ENCODE measurements at regions not wholly inside any gene's neighbourhood (a gene's known extent, or its start where the extent isn't known, plus 50 kb on each side); places are given as distances from the start of the nearest gene placed in this dataset.

DNA sequence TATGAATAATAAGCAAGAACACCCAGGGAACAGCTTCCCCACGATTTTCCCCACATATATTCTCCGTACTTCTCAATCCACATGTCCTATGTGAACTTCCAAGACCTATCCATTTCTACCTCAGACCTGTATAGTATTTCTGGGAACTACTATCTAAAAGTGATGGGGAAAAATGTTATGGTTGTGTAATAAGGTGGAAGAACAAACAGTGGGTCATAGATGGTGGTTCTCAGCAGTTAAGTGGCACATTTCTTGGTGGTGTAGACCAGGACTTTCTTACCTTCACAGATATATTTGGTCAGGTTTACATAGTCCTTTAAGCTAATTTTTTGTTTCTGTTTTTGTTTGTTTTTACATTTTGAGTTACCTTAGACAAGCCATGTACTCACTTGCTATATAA is 675.1 kb downstream of the GBE1 start:
- TF ChIP-seq, protein P1, sequence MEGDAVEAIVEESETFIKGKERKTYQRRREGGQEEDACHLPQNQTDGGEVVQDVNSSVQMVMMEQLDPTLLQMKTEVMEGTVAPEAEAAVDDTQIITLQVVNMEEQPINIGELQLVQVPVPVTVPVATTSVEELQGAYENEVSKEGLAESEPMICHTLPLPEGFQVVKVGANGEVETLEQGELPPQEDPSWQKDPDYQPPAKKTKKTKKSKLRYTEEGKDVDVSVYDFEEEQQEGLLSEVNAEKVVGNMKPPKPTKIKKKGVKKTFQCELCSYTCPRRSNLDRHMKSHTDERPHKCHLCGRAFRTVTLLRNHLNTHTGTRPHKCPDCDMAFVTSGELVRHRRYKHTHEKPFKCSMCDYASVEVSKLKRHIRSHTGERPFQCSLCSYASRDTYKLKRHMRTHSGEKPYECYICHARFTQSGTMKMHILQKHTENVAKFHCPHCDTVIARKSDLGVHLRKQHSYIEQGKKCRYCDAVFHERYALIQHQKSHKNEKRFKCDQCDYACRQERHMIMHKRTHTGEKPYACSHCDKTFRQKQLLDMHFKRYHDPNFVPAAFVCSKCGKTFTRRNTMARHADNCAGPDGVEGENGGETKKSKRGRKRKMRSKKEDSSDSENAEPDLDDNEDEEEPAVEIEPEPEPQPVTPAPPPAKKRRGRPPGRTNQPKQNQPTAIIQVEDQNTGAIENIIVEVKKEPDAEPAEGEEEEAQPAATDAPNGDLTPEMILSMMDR (IDR thresholded peaks at IDR 0.05): no peak
- no peak for TF ChIP-seq POLR2A (IDR thresholded peaks at IDR 0.05)

All from testis (tissue), 2 donors.